ENCODE measurements at regions not wholly inside any gene's neighbourhood (a gene's known extent, or its start where the extent isn't known, plus 50 kb on each side); places are given as distances from the start of the nearest gene placed in this dataset.

DNA sequence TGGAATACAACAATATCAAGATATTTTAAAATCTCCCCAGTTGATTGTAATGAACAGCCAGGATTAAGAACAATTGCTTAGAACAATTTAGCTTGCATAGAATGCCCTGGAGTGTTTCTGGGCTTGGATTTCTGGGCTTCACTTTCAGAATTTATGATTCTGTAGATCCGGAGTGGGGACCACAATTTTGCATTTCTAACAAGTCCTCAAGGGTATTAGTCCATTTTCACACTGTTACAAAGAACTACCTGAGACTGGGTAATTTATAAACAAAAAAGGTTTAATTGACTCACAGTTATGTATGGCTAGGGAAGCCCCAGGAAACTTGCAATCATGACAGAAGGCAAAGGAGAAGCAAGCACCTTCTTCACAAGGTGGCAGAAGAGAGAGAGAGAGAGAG lies 54.3 kb upstream of the MYRIP start:
- TF ChIP-seq, protein P1, sequence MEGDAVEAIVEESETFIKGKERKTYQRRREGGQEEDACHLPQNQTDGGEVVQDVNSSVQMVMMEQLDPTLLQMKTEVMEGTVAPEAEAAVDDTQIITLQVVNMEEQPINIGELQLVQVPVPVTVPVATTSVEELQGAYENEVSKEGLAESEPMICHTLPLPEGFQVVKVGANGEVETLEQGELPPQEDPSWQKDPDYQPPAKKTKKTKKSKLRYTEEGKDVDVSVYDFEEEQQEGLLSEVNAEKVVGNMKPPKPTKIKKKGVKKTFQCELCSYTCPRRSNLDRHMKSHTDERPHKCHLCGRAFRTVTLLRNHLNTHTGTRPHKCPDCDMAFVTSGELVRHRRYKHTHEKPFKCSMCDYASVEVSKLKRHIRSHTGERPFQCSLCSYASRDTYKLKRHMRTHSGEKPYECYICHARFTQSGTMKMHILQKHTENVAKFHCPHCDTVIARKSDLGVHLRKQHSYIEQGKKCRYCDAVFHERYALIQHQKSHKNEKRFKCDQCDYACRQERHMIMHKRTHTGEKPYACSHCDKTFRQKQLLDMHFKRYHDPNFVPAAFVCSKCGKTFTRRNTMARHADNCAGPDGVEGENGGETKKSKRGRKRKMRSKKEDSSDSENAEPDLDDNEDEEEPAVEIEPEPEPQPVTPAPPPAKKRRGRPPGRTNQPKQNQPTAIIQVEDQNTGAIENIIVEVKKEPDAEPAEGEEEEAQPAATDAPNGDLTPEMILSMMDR (conservative IDR thresholded peaks at IDR 0.05): no peak
- TF ChIP-seq EZH2 (IDR thresholded peaks at IDR 0.05; ENCODE audit: low read depth): no peak
